ENCODE measurements at regions not wholly inside any gene's neighbourhood (a gene's known extent, or its start where the extent isn't known, plus 50 kb on each side); places are given as distances from the start of the nearest gene placed in this dataset.

- peak; percentile 46 for ATAC-seq (ENCODE audit: insufficient read depth, low FRiP score)
- H3K27me3 ChIP-seq (ENCODE audit: control insufficient read depth in 3 of 3, insufficient read depth in 3 of 3, low read length in 2 of 3): no peaks in the 10 kb centered on the region
These were observed 613.4 kb downstream of the ZPLD1 start for GRCh38 chr3:103048068-103048722.

GRCh38 chr3:103052236-103052830, 617.5 kb downstream of the ZPLD1 start:
- no peaks in the 10 kb centered on the region for H3K9me3 ChIP-seq (ENCODE audit: control insufficient read depth in 4 of 4, insufficient read depth in 3 of 4, low read length in 3 of 4)
- ATAC-seq (ENCODE audit: insufficient read depth, low FRiP score) (peak; percentile 43), DNase-seq (peak; percentile 46 to 73 (median 59))
- peaks cover 0 to 6% (median 3%) of the 10 kb centered on the region in 5 donors for H3K4me1 ChIP-seq (ENCODE audit: control insufficient read depth in 5 of 5, insufficient read depth in 5 of 5, low read length in 5 of 5)
- H3K36me3 ChIP-seq (ENCODE audit: control insufficient read depth in 4 of 4, insufficient read depth in 4 of 4, low read length in 4 of 4): no peaks in the 10 kb centered on the region
- TF ChIP-seq CTCF (IDR thresholded peaks at IDR 0.05; ENCODE audit: control extremely low read depth, extremely low read depth): no peak
- H3K27me3 ChIP-seq (ENCODE audit: control insufficient read depth in 3 of 3, insufficient read depth in 3 of 3, low read length in 2 of 3): no peaks in the 10 kb centered on the region
- H3K9ac ChIP-seq (ENCODE audit: insufficient read depth in 1 of 2, low read length in 2 of 2): no peak overlapping the region
- H3K27ac ChIP-seq (ENCODE audit: low read depth in 1 of 2, low read length in 1 of 2): no peak overlapping the region
- no peak overlapping the region for H3K4me3 ChIP-seq
- WGBS, 2 donors: 6 to 23% methylated on average over 1 of the region's 1 CpG

More at GRCh38 chr3:103048068-103048722, 613.4 kb downstream of the ZPLD1 start:
- Histone ChIP-seq H3K9ac (ENCODE audit: insufficient read depth in 1 of 2, low read length in 2 of 2) (no peak overlapping the region), H3K4me1 (ENCODE audit: control insufficient read depth in 5 of 5, insufficient read depth in 5 of 5, low read length in 5 of 5) (peaks cover 0 to 6% (median 3%) of the 10 kb centered on the region in 5 donors), H3K36me3 (ENCODE audit: control insufficient read depth in 4 of 4, insufficient read depth in 4 of 4, low read length in 4 of 4) (no peaks in the 10 kb centered on the region), H3K9me3 (ENCODE audit: control insufficient read depth in 4 of 4, insufficient read depth in 3 of 4, low read length in 3 of 4) (no peaks in the 10 kb centered on the region), H3K27ac (ENCODE audit: low read depth in 1 of 2, low read length in 1 of 2) (no peak overlapping the region), H3K4me3 (no peak overlapping the region)
- no peak for DNase-seq
- 76 to 79% methylated on average over 5 of the region's 5 CpGs for WGBS, 2 donors
- no peak for TF ChIP-seq CTCF (IDR thresholded peaks at IDR 0.05; ENCODE audit: control extremely low read depth, extremely low read depth)

- no peak overlapping the region for H3K27ac ChIP-seq (ENCODE audit: low read depth in 1 of 2, low read length in 1 of 2)
- no peak for TF ChIP-seq CTCF (IDR thresholded peaks at IDR 0.05; ENCODE audit: control extremely low read depth, extremely low read depth)
- H3K9me3 ChIP-seq (ENCODE audit: control insufficient read depth in 4 of 4, insufficient read depth in 3 of 4, low read length in 3 of 4): no peaks in the 10 kb centered on the region
- no peak for ATAC-seq (ENCODE audit: insufficient read depth, low FRiP score)
- H3K27me3 ChIP-seq (ENCODE audit: control insufficient read depth in 3 of 3, insufficient read depth in 3 of 3, low read length in 2 of 3): no peaks in the 10 kb centered on the region
- 32 to 33% methylated on average over 2 of the region's 2 CpGs for WGBS, 2 donors
- H3K4me3 ChIP-seq: no peak overlapping the region
- DNase-seq: no peak
- no peak overlapping the region for H3K9ac ChIP-seq (ENCODE audit: insufficient read depth in 1 of 2, low read length in 2 of 2)
- H3K4me1 ChIP-seq (ENCODE audit: control insufficient read depth in 5 of 5, insufficient read depth in 5 of 5, low read length in 5 of 5): peaks cover 0 to 6% (median 3%) of the 10 kb centered on the region in 5 donors
- H3K36me3 ChIP-seq (ENCODE audit: control insufficient read depth in 4 of 4, insufficient read depth in 4 of 4, low read length in 4 of 4): no peaks in the 10 kb centered on the region
These were observed 620.3 kb downstream of the ZPLD1 start for GRCh38 chr3:103055021-103055520.

Measured in lung (tissue), 11 donors.